IPS-18a (cell line): ENCODE measurements at regions not wholly inside any gene's neighbourhood (a gene's known extent, or its start where the extent isn't known, plus 50 kb on each side); places are given as distances from the start of the nearest gene placed in this dataset.

Source experiments
- H3K27ac ChIP-seq: one replicate; pipeline ENCODE4 v1.5.1; 2013; ENCODE audit warnings: low read length
- H3K27me3 ChIP-seq: one replicate; pipeline ENCODE4 v1.6.1; 2013; ENCODE audit warnings: mild to moderate bottlenecking, low read length; ENCODE audit not compliant: control insufficient read depth, insufficient read depth
- H3K36me3 ChIP-seq: one replicate; pipeline ENCODE4 v1.6.1; 2013; ENCODE audit warnings: low read depth, low read length; ENCODE audit not compliant: control insufficient read depth
- H3K4me1 ChIP-seq: one replicate; pipeline ENCODE4 v1.6.1; 2013; ENCODE audit warnings: low read depth, low read length; ENCODE audit not compliant: control insufficient read depth
- H3K4me3 ChIP-seq: one replicate; pipeline ENCODE4 v1.5.1; 2013; ENCODE audit warnings: low read length
- H3K9ac ChIP-seq: one replicate; pipeline ENCODE4 v1.6.1; 2013; ENCODE audit warnings: mild to moderate bottlenecking, low read length, moderate library complexity
- H3K9me3 ChIP-seq: one replicate; pipeline ENCODE4 v1.6.1; 2013; ENCODE audit warnings: low read depth, low read length; ENCODE audit not compliant: control insufficient read depth

DNA sequence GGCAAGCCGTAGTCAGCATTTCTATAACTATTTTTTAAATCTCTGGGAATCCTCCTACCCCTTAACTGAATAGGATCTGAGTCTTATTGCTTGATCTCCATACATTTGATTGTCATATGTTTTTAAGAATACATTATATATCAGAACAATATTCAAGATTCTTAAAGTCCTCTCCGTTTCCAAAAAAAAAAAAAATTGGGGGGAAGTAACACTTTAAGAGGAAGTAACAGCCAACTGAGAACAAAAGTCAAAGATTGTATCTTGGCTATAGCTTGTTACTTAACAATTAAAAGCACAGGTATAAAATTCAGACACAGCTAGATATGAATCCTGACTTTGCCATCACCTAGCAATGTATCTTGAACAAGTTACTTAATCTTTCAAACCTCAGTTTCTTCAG is 169.9 kb upstream of the ADO start:
- no peaks in the 10 kb centered on the region for H3K27me3 ChIP-seq
- H3K9ac ChIP-seq: no peak overlapping the region
- no peaks in the 10 kb centered on the region for H3K9me3 ChIP-seq
- no peak overlapping the region for H3K4me3 ChIP-seq
- no peaks in the 10 kb centered on the region for H3K4me1 ChIP-seq
- H3K36me3 ChIP-seq: no peaks in the 10 kb centered on the region
- H3K27ac ChIP-seq: no peak overlapping the region

- Histone ChIP-seq H3K9ac (no peak overlapping the region), H3K27ac (no peak overlapping the region), H3K27me3 (no peaks in the 10 kb centered on the region), H3K4me3 (no peak overlapping the region), H3K9me3 (no peaks in the 10 kb centered on the region), H3K36me3 (no peaks in the 10 kb centered on the region), H3K4me1 (no peaks in the 10 kb centered on the region)
These were observed 169.4 kb upstream of the ADO start for GRCh38 chr10:62635127-62635526.

GRCh38 chr10:62636825-62637248 is 167.7 kb upstream of the ADO start:
- Histone ChIP-seq H3K4me1 (no peaks in the 10 kb centered on the region), H3K36me3 (no peaks in the 10 kb centered on the region), H3K9ac (no peak overlapping the region), H3K27me3 (no peaks in the 10 kb centered on the region), H3K4me3 (no peak overlapping the region), H3K27ac (no peak overlapping the region), H3K9me3 (no peaks in the 10 kb centered on the region)

- H3K9ac ChIP-seq: no peak overlapping the region
- H3K27me3 ChIP-seq: no peaks in the 10 kb centered on the region
- no peak overlapping the region for H3K27ac ChIP-seq
- H3K36me3 ChIP-seq: no peaks in the 10 kb centered on the region
- no peaks in the 10 kb centered on the region for H3K4me1 ChIP-seq
- H3K9me3 ChIP-seq: no peaks in the 10 kb centered on the region
- no peak overlapping the region for H3K4me3 ChIP-seq
These were observed 167.1 kb upstream of the ADO start for GRCh38 chr10:62637249-62638061.

DNA sequence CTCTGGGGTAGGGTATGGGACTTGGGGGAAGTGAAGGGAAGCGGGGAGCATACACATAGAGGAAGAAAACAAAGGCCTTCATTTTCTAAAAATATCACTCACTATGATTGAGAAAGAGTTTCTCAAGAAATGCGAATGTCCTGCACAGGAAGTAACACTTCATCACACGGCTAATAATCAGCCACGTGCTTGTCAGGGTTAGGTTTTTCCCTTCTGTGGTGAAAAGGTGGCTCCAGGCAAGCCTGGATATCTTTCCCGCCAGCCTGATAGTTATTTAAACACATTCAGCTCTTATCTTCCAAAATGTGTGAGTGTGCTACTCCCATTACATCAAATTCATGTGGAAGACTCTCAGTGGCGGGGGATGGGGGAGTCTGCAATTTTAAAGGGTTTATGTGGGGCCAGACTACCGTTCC is 166.4 kb upstream of the ADO start:
- Histone ChIP-seq H3K27me3 (no peaks in the 10 kb centered on the region), H3K4me3 (no peak overlapping the region), H3K9ac (no peak overlapping the region), H3K4me1 (no peaks in the 10 kb centered on the region), H3K36me3 (no peaks in the 10 kb centered on the region), H3K27ac (no peak overlapping the region), H3K9me3 (no peaks in the 10 kb centered on the region)

- Histone ChIP-seq H3K4me3 (no peak overlapping the region), H3K9ac (no peak overlapping the region), H3K27ac (no peak overlapping the region), H3K27me3 (no peaks in the 10 kb centered on the region), H3K9me3 (no peaks in the 10 kb centered on the region), H3K36me3 (no peaks in the 10 kb centered on the region), H3K4me1 (no peaks in the 10 kb centered on the region)
These were observed 165.4 kb upstream of the ADO start for GRCh38 chr10:62639144-62639543.

- Histone ChIP-seq H3K9me3 (no peaks in the 10 kb centered on the region), H3K4me3 (no peak overlapping the region), H3K27ac (no peak overlapping the region), H3K4me1 (no peaks in the 10 kb centered on the region), H3K27me3 (no peaks in the 10 kb centered on the region), H3K9ac (no peak overlapping the region), H3K36me3 (no peaks in the 10 kb centered on the region)
These were observed 164.1 kb upstream of the ADO start for GRCh38 chr10:62640411-62640810.

DNA sequence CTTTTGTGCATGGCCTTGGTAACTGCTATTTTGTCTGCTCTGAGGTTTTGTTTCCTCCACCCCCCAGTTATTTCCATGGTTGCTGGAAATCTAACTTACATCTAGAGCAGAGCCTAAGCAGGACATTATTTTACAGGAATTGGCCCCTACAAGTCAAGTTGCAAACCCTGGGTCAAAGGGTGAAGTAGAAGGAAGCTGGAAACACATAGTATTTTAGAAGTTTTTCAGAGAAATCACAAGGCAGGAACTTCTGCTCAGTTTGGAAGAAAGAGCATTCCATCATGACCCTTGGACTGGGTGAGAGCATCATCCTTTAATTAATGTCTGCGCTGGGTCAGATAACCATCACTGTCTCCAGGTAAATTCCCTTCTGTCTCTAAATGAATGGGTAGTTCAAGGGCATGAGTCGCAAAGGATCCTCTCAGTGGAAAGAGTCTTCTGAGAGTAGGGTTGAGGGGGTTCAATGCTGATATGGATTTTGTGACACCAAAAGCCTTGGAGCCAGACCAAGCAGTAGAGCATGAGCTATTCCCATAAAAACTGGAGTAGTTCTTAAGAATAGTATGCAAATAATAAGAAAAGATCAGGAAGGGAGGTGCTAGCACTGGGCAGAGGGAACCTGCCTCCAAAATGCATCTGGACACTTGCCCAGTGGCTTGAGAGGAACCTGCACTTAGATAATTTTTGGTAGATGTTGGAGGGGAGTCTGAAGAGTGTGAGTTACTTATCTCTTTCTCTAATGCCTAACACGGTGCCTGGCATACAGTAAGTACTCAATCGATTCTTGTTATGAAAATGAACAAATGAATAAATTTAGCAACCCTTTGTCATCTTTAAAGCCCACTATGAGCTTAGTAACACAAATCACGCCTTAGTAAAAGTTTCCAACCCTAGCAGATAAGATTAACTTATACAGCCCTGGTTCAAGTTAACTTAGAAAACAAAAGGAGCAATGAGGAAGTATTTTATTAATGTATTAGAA is 160.6 kb upstream of the ADO start:
- H3K9ac ChIP-seq: no peak overlapping the region
- H3K9me3 ChIP-seq: no peaks in the 10 kb centered on the region
- no peak overlapping the region for H3K27ac ChIP-seq
- no peaks in the 10 kb centered on the region for H3K4me1 ChIP-seq
- no peaks in the 10 kb centered on the region for H3K27me3 ChIP-seq
- no peak overlapping the region for H3K4me3 ChIP-seq
- no peaks in the 10 kb centered on the region for H3K36me3 ChIP-seq

DNA sequence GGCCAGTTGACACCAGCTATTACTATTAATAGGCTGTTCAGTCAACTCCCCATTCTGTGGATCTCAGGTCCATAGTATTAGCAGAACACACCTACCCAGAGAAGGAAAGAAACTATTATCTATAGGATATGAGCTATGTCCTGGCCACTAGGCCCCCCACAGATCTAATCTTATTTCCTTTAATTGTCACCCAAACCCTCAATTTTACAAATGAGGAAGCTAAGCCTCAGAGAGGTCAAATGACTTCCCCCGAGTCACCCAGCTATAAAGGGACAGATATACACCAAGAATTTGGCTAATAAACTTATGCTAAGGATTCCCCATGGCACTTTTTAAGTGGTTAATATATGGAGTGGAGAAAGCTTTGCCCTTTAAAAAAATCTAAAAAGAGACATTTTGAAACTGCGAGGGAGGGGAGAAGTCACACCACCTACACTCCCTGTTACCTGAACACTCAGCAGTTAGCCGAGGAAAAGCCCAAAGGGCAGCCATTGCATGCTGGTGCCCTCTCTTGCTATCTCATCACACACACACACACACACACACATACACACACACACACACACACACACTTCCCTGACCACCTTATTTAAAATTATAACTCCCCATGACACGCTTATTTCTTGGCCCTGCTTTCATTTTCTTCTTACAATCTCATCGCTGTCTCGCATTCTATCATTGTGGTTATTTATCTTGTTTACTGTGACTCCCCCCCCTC is 157.0 kb upstream of the ADO start:
- Histone ChIP-seq H3K36me3 (no peaks in the 10 kb centered on the region), H3K27ac (no peak overlapping the region), H3K4me3 (no peak overlapping the region), H3K4me1 (no peaks in the 10 kb centered on the region), H3K27me3 (no peaks in the 10 kb centered on the region), H3K9ac (no peak overlapping the region), H3K9me3 (no peaks in the 10 kb centered on the region)

GRCh38 chr10:62648921-62649320 is 155.6 kb upstream of the ADO start:
- Histone ChIP-seq H3K4me3 (no peak overlapping the region), H3K27ac (no peak overlapping the region), H3K27me3 (no peaks in the 10 kb centered on the region), H3K9me3 (no peaks in the 10 kb centered on the region), H3K9ac (no peak overlapping the region), H3K4me1 (no peaks in the 10 kb centered on the region), H3K36me3 (no peaks in the 10 kb centered on the region)

DNA sequence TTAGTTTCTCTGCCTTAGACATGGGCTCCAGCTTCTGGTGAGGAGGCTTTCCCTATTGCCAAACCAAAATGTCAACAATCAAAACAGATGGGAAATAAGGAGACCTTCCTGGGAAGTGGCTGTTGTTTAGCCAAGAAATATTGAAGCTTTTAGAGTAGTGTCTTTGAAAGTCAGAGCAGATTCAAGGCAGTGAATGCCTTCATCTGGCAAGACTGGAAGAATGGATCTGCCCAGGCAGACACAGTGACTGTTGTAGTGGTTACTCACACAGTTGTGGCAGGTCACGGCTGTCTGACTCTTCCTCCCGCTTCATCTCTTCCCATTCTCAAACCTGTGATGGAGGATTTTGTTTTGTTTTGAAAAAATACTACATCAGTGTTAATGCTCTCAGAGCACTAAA is 154.1 kb upstream of the ADO start:
- Histone ChIP-seq H3K27me3 (no peaks in the 10 kb centered on the region), H3K36me3 (no peaks in the 10 kb centered on the region), H3K9ac (no peak overlapping the region), H3K27ac (no peak overlapping the region), H3K4me1 (no peaks in the 10 kb centered on the region), H3K9me3 (no peaks in the 10 kb centered on the region), H3K4me3 (no peak overlapping the region)
